Panc1 (cell line): ENCODE measurements at regions not wholly inside any gene's neighbourhood (a gene's known extent, or its start where the extent isn't known, plus 50 kb on each side); places are given as distances from the start of the nearest gene placed in this dataset.

Experiments
- ATAC-seq: fragments of 200-7000 bp; cut with Tn5 transposase; 2 replicates; pipeline ENCODE4 v1.9.1; 2020; ENCODE audit warnings: mild to moderate bottlenecking, moderate library complexity
- BruUV-seq: library from RNA; stranded (reverse); fragments of 400-500 nt; replicated peaks from 2 replicates; lab custom pipeline; 2021; lab: Mats Ljungman, UMichigan
- CTCF ChIA-PET: fragments of 300-600 bp; sonication (Branson Sonifier 250); formaldehyde crosslinking; loops from one replicate; lab custom pipeline; 2022; ENCODE audit warnings: antibody characterized with exemption; lab: Charles Lee
- POLR2A ChIA-PET: fragments of 300-600 bp; sonication (Branson Sonifier 250); formaldehyde crosslinking; loops from one replicate; lab custom pipeline; 2022; ENCODE audit warnings: antibody characterized with exemption; lab: Charles Lee
- DNase-seq: peaks from one replicate; pipeline ENCODE4 v3.0.0-alpha.2; 2010; ENCODE audit warnings: low read depth, low spot score
- H3K27ac ChIP-seq: 2 replicates; pipeline ENCODE4 v1.5.1; 2011; ENCODE audit warnings: mild to moderate bottlenecking, low read length, inconsistent platforms
- H3K27me3 ChIP-seq: fragments of 200-500 bp; sonication (Bioruptor generic); 2 replicates; pipeline ENCODE4 v1.6.0; 2014; ENCODE audit warnings: low read length, inconsistent platforms; ENCODE audit not compliant: control insufficient read depth, insufficient read depth
- H3K36me3 ChIP-seq: fragments of 200-500 bp; sonication (Bioruptor generic); 2 replicates; pipeline ENCODE4 v1.5.1; 2014; ENCODE audit warnings: inconsistent platforms, mild to moderate bottlenecking, low read length, moderate library complexity; ENCODE audit not compliant: control insufficient read depth, insufficient read depth
- H3K4me1 ChIP-seq: 2 replicates; pipeline ENCODE4 v1.5.1; 2011; ENCODE audit warnings: inconsistent platforms, mild to moderate bottlenecking, low read length, moderate library complexity; ENCODE audit not compliant: control insufficient read depth, insufficient read depth
- H3K4me3 ChIP-seq, 2 experiments: 2 replicates each; pipeline ENCODE4 v1.5.1; 2011 to 2012; ENCODE audit warnings: low read depth in 2 of 2, low read length in 2 of 2, mild to moderate bottlenecking in 2 of 2, inconsistent platforms in 1 of 2, moderate library complexity in 1 of 2
- H3K9me3 ChIP-seq: fragments of 200-500 bp; sonication (Bioruptor generic); 2 replicates; pipeline ENCODE4 v1.5.1; 2014; ENCODE audit warnings: low read depth, mild to moderate bottlenecking, inconsistent platforms, low read length, moderate library complexity; ENCODE audit not compliant: control insufficient read depth, insufficient read depth
- POLR2AphosphoS5 ChIP-seq: IDR thresholded peaks from 2 replicates; pipeline ENCODE4 v1.6.1; 2012; ENCODE audit warnings: mild to moderate bottlenecking, low read depth, low read length, moderate library complexity
- SIN3A ChIP-seq: IDR thresholded peaks from 2 replicates; pipeline ENCODE4 v1.6.1; 2012; ENCODE audit warnings: low read depth, mild to moderate bottlenecking, low read length, moderate library complexity, borderline replicate concordance; ENCODE audit not compliant: insufficient read depth
- TCF7L2 ChIP-seq: IDR thresholded peaks from 2 replicates; pipeline ENCODE4 v1.6.1; 2011; ENCODE audit warnings: mild to moderate bottlenecking, low read depth, low read length, inconsistent platforms
- in situ Hi-C: cut with HindIII; loops from 2 replicates; pipeline ENCODE4 v1.10.0; 2016; ENCODE audit warnings: low sequenced_read_pairs, low pct_unique_long_range_greater_than_20kb
- intact Hi-C: fragments of 100-400 bp; cut with micrococcal nuclease; formaldehyde crosslinking; loops from one replicate; pipeline ENCODE4 v1.10.0; 2022; ENCODE audit not compliant: unreplicated experiment
- TF ChIP-seq, protein P1 (sequence below): fragments of 450-650 bp; IDR thresholded peaks from 2 replicates; pipeline ENCODE4 v1.5.1; 2017; ENCODE audit warnings: mild to moderate bottlenecking
- TF ChIP-seq, protein P2 (sequence below), 2 experiments: IDR thresholded peaks; 2 replicates each; pipeline ENCODE4 v1.6.1; 2011 to 2012; ENCODE audit warnings: low read depth in 2 of 2, control low read depth in 1 of 2, low read length in 1 of 2, mild to moderate bottlenecking in 1 of 2, moderate library complexity in 1 of 2; ENCODE audit not compliant: insufficient read depth in 1 of 2

DNA sequence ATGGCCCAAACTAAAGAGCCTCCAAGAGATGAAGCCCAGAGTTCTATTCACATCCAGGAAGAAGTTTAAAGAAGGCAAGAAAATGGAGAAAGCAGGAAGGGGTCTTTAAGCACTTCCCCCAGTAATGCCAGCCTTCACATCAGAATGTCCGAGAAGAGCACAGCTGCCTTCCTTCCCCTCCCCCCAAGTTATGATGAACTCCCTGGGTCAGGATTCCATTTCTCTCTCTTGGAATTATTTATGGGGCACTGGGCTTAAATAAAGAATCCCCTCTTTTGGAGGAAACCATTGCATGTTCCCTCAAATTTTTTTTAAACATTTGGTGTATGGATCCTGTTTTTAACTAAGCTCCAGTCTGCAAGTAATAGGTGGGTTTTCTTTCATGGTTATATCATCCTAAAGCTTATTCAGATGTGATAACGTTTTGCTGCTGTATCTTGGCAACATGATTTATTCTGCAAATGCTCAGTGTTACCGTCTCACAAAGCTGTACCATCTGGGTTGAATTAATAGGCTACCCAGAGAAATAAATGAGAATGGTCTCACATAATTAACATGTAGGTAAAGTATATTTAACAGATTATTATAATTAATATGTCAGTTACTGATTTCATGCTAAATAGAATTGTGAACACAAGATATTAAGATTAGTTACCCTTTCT is 160.9 kb upstream of the TOX3 start:
- Histone ChIP-seq H3K36me3 (no peaks in the 10 kb centered on the region), H3K4me1 (no peaks in the 10 kb centered on the region), H3K27ac (no peak overlapping the region), H3K27me3 (no peaks in the 10 kb centered on the region), H3K9me3 (no peaks in the 10 kb centered on the region), H3K4me3 (no peak overlapping the region)
- CTCF ChIA-PET = no interaction called here
- in situ Hi-C loops = no loop called here
- DNase-seq (no peak), ATAC-seq (no peak)
- intact Hi-C loops = no loop called here
- BruUV-seq = no TSS peak
- TF ChIP-seq TCF7L2 = no peak
- TF ChIP-seq POLR2AphosphoS5 = no peak
- TF ChIP-seq, protein P1, sequence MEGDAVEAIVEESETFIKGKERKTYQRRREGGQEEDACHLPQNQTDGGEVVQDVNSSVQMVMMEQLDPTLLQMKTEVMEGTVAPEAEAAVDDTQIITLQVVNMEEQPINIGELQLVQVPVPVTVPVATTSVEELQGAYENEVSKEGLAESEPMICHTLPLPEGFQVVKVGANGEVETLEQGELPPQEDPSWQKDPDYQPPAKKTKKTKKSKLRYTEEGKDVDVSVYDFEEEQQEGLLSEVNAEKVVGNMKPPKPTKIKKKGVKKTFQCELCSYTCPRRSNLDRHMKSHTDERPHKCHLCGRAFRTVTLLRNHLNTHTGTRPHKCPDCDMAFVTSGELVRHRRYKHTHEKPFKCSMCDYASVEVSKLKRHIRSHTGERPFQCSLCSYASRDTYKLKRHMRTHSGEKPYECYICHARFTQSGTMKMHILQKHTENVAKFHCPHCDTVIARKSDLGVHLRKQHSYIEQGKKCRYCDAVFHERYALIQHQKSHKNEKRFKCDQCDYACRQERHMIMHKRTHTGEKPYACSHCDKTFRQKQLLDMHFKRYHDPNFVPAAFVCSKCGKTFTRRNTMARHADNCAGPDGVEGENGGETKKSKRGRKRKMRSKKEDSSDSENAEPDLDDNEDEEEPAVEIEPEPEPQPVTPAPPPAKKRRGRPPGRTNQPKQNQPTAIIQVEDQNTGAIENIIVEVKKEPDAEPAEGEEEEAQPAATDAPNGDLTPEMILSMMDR = no peak
- no peak for TF ChIP-seq SIN3A
- TF ChIP-seq, protein P2, sequence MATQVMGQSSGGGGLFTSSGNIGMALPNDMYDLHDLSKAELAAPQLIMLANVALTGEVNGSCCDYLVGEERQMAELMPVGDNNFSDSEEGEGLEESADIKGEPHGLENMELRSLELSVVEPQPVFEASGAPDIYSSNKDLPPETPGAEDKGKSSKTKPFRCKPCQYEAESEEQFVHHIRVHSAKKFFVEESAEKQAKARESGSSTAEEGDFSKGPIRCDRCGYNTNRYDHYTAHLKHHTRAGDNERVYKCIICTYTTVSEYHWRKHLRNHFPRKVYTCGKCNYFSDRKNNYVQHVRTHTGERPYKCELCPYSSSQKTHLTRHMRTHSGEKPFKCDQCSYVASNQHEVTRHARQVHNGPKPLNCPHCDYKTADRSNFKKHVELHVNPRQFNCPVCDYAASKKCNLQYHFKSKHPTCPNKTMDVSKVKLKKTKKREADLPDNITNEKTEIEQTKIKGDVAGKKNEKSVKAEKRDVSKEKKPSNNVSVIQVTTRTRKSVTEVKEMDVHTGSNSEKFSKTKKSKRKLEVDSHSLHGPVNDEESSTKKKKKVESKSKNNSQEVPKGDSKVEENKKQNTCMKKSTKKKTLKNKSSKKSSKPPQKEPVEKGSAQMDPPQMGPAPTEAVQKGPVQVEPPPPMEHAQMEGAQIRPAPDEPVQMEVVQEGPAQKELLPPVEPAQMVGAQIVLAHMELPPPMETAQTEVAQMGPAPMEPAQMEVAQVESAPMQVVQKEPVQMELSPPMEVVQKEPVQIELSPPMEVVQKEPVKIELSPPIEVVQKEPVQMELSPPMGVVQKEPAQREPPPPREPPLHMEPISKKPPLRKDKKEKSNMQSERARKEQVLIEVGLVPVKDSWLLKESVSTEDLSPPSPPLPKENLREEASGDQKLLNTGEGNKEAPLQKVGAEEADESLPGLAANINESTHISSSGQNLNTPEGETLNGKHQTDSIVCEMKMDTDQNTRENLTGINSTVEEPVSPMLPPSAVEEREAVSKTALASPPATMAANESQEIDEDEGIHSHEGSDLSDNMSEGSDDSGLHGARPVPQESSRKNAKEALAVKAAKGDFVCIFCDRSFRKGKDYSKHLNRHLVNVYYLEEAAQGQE (IDR thresholded peaks at IDR 0.05; ENCODE audit: insufficient read depth in 1 of 2, low read depth in 2 of 2, low read length in 1 of 2) = no peak
- POLR2A ChIA-PET = no interaction called here

DNA sequence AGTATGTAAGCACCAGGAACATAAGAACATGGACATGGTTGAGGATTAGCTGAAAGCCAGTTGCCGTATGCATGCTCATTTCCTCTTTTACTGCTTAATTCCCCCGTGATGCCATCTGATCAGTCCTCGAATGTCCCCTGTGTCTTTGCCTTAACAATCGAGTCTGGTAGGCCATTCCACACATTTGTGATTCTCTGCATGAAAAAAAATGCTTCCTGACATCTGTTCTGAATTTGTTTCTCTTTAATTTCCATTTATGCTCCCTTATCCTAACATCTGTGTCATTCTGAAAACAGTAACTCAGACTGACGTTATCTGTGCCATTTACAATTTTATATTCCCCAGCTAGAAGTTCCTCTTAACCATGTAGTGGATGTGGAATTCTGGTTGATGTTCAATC is 158.2 kb upstream of the TOX3 start:
- in situ Hi-C loops = no loop called here
- CTCF ChIA-PET = no interaction called here
- no peak overlapping the region for H3K27ac ChIP-seq

More for the DNA sequence above, 158.2 kb upstream of the TOX3 start:
- TF ChIP-seq POLR2AphosphoS5 = no peak
- TF ChIP-seq, protein P2 (IDR thresholded peaks at IDR 0.05; ENCODE audit: insufficient read depth in 1 of 2, low read depth in 2 of 2, low read length in 1 of 2) = no peak
- TF ChIP-seq, protein P1 = no peak
- no peak for TF ChIP-seq TCF7L2
- no peak for TF ChIP-seq SIN3A
- DNase-seq = no peak
- no TSS peak for BruUV-seq
- Histone ChIP-seq H3K27me3 (no peaks in the 10 kb centered on the region), H3K36me3 (no peaks in the 10 kb centered on the region), H3K9me3 (no peaks in the 10 kb centered on the region), H3K4me1 (no peaks in the 10 kb centered on the region), H3K4me3 (no peak overlapping the region)
- no peak for ATAC-seq
- intact Hi-C loops = no loop called here
- POLR2A ChIA-PET = no interaction called here
